Suppressor macrophage treated with lipopolysaccharide for 1 hour (primary cell): ENCODE measurements at regions not wholly inside any gene's neighbourhood (a gene's known extent, or its start where the extent isn't known, plus 50 kb on each side); places are given as distances from the start of the nearest gene placed in this dataset.
"Not testable (repeated sequence)": the region's sequence is repeated elsewhere in the genome, so short reads cannot be mapped to it uniquely, and the experiment has no call there.

ENCODE experiments used
- DNase-seq, 3 donors: peaks; one replicate each; pipeline ENCODE4 v3.0.0-alpha.2; 2020 to 2022

DNA sequence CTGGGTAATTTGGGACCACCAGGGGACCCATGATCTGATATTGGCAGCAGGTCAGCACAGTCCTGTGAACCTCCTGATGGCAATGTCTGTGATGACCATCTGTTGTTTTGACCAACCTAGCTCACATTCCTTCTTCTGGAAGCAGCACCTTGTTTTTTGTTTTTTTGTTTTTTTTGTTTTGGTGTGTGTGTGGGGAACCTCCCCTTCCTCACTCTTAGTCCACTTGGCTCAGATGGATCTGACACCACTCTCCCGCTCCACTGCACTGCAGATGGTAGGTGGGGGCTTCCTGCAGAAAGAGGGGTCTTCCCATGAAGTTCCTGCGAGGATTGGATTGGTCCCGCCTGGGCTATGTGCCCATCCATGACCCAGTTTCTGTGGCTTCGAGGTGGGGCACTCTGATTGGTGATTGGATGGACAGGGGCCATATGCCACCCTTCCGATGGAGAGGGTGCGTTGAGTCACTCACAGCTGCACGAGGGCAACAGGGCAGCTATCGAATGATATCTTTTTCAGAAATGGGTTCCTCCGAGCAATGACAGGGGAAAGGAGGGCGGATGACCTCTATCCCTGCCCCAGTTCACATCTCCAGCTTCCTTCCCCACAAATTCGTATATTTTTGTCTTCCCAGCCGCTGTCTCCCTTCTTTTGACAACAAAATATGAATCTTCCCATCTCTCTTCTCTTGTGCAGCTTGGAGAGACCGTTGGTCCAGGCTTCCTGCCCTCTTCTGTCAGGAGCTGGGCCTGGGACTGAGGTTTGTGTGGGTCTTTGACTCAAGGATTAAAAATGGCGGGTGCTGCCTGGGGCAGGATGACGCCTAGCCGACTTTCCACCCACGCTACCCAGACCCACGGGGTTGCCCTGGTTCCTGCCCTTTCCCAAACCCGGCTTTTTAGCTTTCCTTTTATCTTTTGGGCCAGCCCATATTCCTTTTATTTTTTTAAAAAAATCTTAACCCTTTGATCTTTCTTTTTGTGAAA lies 132.1 kb upstream of the KCNG1 start:
- no peak for DNase-seq

GRCh38 chr20:51153867-51154707 lies 131.2 kb upstream of the KCNG1 start:
- no peak for DNase-seq

GRCh38 chr20:51148941-51149340 lies 126.0 kb upstream of the KCNG1 start:
- no peak for DNase-seq

DNA sequence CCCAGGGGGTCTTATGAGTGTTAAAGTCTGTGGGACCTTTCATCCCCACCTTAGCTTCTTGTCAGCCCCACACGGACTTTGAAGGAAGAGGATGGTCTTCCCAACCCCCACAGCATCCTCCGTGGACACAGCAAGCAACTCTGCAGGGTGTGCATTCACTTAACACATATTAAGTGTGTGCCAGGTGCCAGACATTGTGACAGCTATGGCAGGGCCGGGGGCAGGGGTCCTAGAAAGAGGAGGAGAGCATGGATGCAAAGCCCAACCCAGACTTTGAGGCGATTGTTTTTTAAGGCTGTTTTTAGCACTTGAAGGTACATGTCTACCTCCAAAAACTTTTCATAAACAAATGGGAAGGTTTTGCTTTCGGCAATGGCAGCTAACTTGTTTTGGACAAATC lies 121.6 kb upstream of the KCNG1 start:
- no peak for DNase-seq

- DNase-seq: no peak
Measured at GRCh38 chr20:51143652-51144051, 120.7 kb upstream of the KCNG1 start.

DNA sequence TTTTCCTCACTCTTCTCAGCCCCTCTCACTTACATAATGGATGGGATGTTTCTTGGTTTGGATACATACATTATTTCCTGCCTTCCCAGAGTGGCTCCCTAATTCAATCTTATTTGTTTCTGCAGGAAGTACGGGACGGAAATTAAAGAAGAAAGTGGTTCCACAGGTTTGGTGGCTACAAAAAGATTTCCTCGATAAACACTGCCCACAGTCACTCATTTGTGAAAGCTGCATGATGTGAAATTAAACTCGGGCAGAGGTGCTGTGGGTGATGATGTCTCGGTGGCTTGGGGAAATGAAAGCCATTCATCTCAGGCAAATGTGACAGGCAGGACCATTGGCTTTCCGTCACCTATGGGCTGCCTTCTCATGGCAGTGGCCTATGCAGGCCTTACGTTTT lies 119.5 kb upstream of the KCNG1 start:
- DNase-seq: no peak

- no peak for DNase-seq
Measured at GRCh38 chr20:51140671-51141070, 117.8 kb upstream of the KCNG1 start.

DNA sequence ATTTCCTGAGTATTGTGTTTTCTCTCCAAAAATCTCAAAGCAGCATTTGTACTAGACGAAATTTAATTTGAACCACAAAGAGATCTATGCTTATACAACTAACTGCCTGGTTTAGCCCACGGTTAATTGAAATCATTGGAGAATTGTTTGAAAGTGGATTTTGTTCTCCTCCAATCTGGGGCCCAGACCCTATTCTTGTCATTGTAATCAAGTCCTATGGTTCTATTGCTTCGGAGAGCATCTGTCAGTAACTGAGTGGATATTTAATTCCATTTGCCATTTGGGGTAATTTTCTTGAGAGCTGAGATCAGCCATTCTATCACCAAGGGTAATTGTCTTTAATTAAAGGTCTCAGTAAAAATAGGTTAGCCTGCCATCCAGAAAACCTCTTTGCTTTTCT lies 117.0 kb upstream of the KCNG1 start:
- no peak for DNase-seq

GRCh38 chr20:51138576-51138975 lies 115.7 kb upstream of the KCNG1 start:
- DNase-seq: no peak

GRCh38 chr20:51137461-51137860 lies 114.6 kb upstream of the KCNG1 start:
- no peak for DNase-seq

DNA sequence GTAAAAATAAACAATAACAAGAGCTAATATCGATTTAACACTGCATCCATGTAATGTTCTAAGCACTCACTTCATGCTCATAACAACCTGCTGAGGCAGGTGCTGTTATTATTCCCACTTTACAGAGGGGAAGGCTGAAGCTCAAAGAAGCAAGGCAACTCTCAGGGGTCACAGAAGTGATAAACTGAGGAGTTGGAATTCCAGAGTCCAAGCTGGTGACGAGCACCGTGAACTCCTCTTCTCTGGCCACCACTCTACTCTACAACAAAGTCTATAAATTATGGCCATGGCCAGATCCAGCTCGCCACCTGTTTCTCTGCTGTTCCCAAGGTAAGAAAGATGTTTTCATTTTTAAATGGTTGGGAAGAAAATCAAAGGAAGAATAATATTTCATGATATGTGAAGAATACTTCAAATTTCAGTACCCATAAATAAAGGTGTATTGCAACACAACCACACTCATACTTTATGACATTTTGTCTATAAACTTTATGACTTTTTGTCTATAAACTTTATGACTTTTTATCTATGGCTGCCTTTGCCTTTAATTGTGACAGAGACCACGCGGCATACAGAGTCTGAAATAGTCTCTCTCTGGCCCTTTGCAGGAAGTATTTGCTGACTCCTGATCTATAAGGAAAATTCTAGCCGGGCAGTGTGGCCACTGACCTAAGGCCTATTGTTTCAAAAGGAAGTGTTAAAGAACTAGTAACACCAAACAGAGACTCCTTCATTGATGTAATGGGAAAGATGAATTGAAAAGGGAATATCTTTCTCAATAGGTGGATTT lies 113.2 kb upstream of the KCNG1 start:
- DNase-seq: no peak

DNA sequence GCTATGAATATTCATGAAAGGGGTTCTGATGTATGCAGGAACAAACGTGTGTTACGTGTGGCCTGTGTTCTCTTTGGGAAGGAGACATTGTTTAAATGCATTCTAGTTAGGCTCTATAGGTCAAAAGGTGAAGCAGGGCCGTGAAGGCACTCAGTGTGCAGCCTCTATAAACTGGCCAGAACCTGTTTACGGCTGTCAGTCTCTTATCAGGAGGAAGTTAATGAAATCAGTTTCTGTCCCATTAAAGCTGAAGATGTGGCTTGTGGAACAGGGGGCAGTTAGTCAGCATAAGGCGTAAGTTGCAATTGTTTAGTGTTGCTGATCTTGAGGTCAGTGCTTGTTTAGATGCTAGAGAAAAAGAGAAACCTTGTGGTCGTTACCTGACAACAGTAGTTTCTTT lies 111.5 kb upstream of the KCNG1 start:
- DNase-seq: no peak

DNA sequence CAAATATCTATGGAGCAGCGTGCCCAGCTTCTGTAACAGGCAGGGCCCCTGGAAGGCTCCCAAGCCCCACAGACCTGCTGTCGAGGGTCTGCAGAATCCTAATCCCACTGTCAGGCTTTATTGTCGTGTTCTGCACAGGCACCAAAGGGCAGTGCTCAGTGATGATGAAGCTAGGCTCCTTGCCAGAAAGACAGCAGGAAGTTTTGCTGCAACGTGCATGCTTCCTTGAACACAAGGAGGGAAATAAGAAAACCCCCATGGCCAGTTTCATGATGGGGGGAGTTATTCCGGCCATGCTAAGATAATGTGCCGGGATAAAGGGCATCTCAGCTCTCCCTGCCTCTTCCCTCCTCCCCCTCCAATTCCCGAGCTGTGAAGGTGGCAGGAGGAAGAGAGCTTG lies 109.4 kb upstream of the KCNG1 start:
- no peak for DNase-seq

- no peak for DNase-seq
Measured at GRCh38 chr20:51131811-51132210, 108.9 kb upstream of the KCNG1 start.

DNA sequence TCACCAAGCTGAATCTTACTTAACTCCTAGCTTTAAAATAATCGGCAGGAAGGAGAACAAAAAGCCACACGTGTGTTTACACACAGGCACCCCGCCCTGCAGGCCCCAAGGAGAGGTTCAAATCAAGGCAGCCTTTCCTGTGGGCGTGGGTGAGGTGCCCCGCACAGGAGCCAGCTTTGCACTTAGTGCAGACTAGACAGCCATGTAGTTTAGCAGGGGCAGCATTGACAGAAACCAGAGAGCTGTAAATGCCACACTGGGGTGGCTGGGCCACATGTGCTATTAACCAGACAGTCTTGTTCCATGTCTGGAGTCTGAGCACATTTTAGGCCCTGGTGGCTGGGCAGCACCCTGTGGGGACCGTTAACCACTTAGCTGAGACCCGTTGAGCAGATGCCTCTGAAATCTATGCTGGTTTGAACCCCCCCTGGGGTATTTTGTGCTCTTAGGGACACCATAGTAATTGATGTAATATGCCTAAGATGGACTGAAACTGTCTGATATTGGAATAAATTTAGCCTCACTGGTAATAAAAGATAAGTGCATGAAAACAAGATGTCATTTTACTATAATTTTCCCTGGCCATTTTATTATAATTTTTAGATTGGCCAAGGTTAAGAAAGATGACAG lies 106.4 kb upstream of the KCNG1 start:
- DNase-seq: no peak

- peak; percentile 48 to 80 (median 59) for DNase-seq
Measured at GRCh38 chr20:51128198-51128597, 105.3 kb upstream of the KCNG1 start.

GRCh38 chr20:51127713-51128112 lies 104.8 kb upstream of the KCNG1 start:
- peak in 1 of 3 donors; percentile 19 for DNase-seq

- no peak for DNase-seq
Measured at GRCh38 chr20:51126337-51126736, 103.4 kb upstream of the KCNG1 start.

- DNase-seq: no peak
Measured at GRCh38 chr20:51125780-51126179, 102.9 kb upstream of the KCNG1 start.

DNA sequence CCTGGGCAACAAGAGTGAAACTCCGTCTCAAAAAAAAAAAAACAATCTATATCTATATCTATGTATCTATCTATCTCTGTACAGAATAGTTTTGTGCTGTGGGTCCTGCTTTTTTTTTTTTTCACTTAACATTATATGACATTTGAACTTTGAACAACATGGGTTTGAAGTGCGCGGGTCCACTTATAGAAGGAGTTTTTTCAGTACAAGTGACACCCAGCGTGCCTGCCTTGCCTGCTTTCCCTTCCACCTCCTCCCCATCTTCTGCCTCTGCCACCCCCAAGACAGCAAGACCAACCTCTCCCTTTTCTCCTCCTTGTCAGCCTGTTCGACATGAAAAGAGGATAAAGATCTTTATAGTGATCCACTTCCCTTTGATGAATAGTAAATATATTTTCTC lies 102.2 kb upstream of the KCNG1 start:
- no peak for DNase-seq

DNA sequence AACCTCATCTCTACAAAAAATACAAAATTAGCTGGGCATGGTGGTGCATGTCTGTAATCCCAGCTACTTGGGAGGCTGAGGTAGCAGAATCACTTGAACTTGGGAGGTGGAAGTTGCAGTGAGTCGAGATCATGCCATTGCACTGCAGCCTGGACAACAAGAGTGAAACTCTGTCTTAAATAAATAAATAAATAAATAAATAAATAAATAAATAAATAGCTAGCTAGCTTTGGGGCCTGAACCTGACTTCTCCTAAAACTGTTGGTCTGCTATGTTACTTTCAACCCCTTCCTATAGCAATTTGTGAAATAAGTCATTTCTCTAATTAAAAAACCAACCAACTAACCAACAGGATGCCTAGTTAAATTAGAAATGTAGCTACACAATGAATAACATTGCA lies 101.0 kb upstream of the KCNG1 start:
- not testable (repeated sequence) for DNase-seq

- no peak for DNase-seq
Measured at GRCh38 chr20:51122931-51123658, 100.2 kb upstream of the KCNG1 start.
